ENCODE measurements at regions not wholly inside any gene's neighbourhood (a gene's known extent, or its start where the extent isn't known, plus 50 kb on each side); places are given as distances from the start of the nearest gene placed in this dataset.

GRCh38 chr18:28711096-28711495 lies 534.2 kb upstream of the CDH2 start:
- FAIRE-seq (no peak), DNase-seq (no peak)
- Histone ChIP-seq H3K9me3 (ENCODE audit: control insufficient read depth in 2 of 3, insufficient read depth in 1 of 3, low read length in 3 of 3) (peaks cover 0 to 2% (median 0%) of the 10 kb centered on the region in 3 donors), H3K4me1 (ENCODE audit: control insufficient read depth in 2 of 3, insufficient read depth in 2 of 3, low read depth in 1 of 3, low read length in 3 of 3) (no peaks in the 10 kb centered on the region), H3K36me3 (ENCODE audit: control insufficient read depth in 2 of 3, insufficient read depth in 3 of 3, low read length in 3 of 3) (no peaks in the 10 kb centered on the region), H3K9ac (ENCODE audit: low read length in 3 of 3) (no peak overlapping the region), H3K4me3 (ENCODE audit: low read length in 3 of 3) (no peak overlapping the region), H3K27me3 (ENCODE audit: control insufficient read depth, insufficient read depth, low read length) (no peaks in the 10 kb centered on the region), H3K27ac (ENCODE audit: low read depth in 2 of 2, low read length in 2 of 2) (no peak overlapping the region)
- TF ChIP-seq CTCF (IDR thresholded peaks at IDR 0.05; ENCODE audit: borderline replicate concordance, extremely low read depth, insufficient read depth) = no peak
- intact Hi-C loops (cut with DNase I) = no loop called here

GRCh38 chr18:28707006-28707405 lies 530.1 kb upstream of the CDH2 start:
- TF ChIP-seq CTCF (IDR thresholded peaks at IDR 0.05; ENCODE audit: borderline replicate concordance, extremely low read depth, insufficient read depth) = no peak
- Histone ChIP-seq H3K9me3 (ENCODE audit: control insufficient read depth in 2 of 3, insufficient read depth in 1 of 3, low read length in 3 of 3) (no peaks in the 10 kb centered on the region), H3K4me3 (ENCODE audit: low read length in 3 of 3) (no peak overlapping the region), H3K36me3 (ENCODE audit: control insufficient read depth in 2 of 3, insufficient read depth in 3 of 3, low read length in 3 of 3) (no peaks in the 10 kb centered on the region), H3K4me1 (ENCODE audit: control insufficient read depth in 2 of 3, insufficient read depth in 2 of 3, low read depth in 1 of 3, low read length in 3 of 3) (no peaks in the 10 kb centered on the region), H3K27me3 (ENCODE audit: control insufficient read depth, insufficient read depth, low read length) (no peaks in the 10 kb centered on the region), H3K9ac (ENCODE audit: low read length in 3 of 3) (no peak overlapping the region), H3K27ac (ENCODE audit: low read depth in 2 of 2, low read length in 2 of 2) (no peak overlapping the region)
- intact Hi-C loops (cut with DNase I) = no loop called here
- no peak for DNase-seq
- no peak for FAIRE-seq

- intact Hi-C loops (cut with DNase I) = no loop called here
- DNase-seq (no peak), FAIRE-seq (no peak)
- H3K4me1 ChIP-seq (ENCODE audit: control insufficient read depth in 2 of 3, insufficient read depth in 2 of 3, low read depth in 1 of 3, low read length in 3 of 3) = no peaks in the 10 kb centered on the region
- H3K4me3 ChIP-seq (ENCODE audit: low read length in 3 of 3) = no peak overlapping the region
- no peaks in the 10 kb centered on the region for H3K27me3 ChIP-seq (ENCODE audit: control insufficient read depth, insufficient read depth, low read length)
- no peak overlapping the region for H3K27ac ChIP-seq (ENCODE audit: low read depth in 2 of 2, low read length in 2 of 2)
- no peak overlapping the region for H3K9ac ChIP-seq (ENCODE audit: low read length in 3 of 3)
- no peaks in the 10 kb centered on the region for H3K9me3 ChIP-seq (ENCODE audit: control insufficient read depth in 2 of 3, insufficient read depth in 1 of 3, low read length in 3 of 3)
- no peaks in the 10 kb centered on the region for H3K36me3 ChIP-seq (ENCODE audit: control insufficient read depth in 2 of 3, insufficient read depth in 3 of 3, low read length in 3 of 3)
- TF ChIP-seq CTCF (IDR thresholded peaks at IDR 0.05; ENCODE audit: borderline replicate concordance, extremely low read depth, insufficient read depth) = no peak
Observed at GRCh38 chr18:28706397-28706796, 529.5 kb upstream of the CDH2 start.

- no peak for DNase-seq
- no peaks in the 10 kb centered on the region for H3K9me3 ChIP-seq (ENCODE audit: control insufficient read depth in 2 of 3, insufficient read depth in 1 of 3, low read length in 3 of 3)
- H3K9ac ChIP-seq (ENCODE audit: low read length in 3 of 3) = no peak overlapping the region
- no peaks in the 10 kb centered on the region for H3K27me3 ChIP-seq (ENCODE audit: control insufficient read depth, insufficient read depth, low read length)
- no peak for TF ChIP-seq CTCF (IDR thresholded peaks at IDR 0.05; ENCODE audit: borderline replicate concordance, extremely low read depth, insufficient read depth)
- no peaks in the 10 kb centered on the region for H3K36me3 ChIP-seq (ENCODE audit: control insufficient read depth in 2 of 3, insufficient read depth in 3 of 3, low read length in 3 of 3)
- H3K27ac ChIP-seq (ENCODE audit: low read depth in 2 of 2, low read length in 2 of 2) = no peak overlapping the region
- H3K4me3 ChIP-seq (ENCODE audit: low read length in 3 of 3) = no peak overlapping the region
- no peak for FAIRE-seq
- H3K4me1 ChIP-seq (ENCODE audit: control insufficient read depth in 2 of 3, insufficient read depth in 2 of 3, low read depth in 1 of 3, low read length in 3 of 3) = no peaks in the 10 kb centered on the region
- intact Hi-C loops (cut with DNase I) = no loop called here
Observed at GRCh38 chr18:28705482-28705881, 528.6 kb upstream of the CDH2 start.
